H9 (cell line): ENCODE measurements at regions not wholly inside any gene's neighbourhood (a gene's known extent, or its start where the extent isn't known, plus 50 kb on each side); places are given as distances from the start of the nearest gene placed in this dataset.

Source experiments
- DNase-seq: peaks from one replicate; pipeline ENCODE4 v3.0.0-alpha.2; 2017
- H2AFZ ChIP-seq: one replicate; pipeline ENCODE4 v1.6.1; 2013; ENCODE audit warnings: mild to moderate bottlenecking, low read length, control low read depth, moderate library complexity
- H2AK5ac ChIP-seq: 2 replicates; pipeline ENCODE4 v1.6.1; 2013; ENCODE audit warnings: low read length, control low read depth, mixed read lengths; ENCODE audit not compliant: insufficient read length
- H2BK120ac ChIP-seq: one replicate; pipeline ENCODE4 v1.6.1; 2013; ENCODE audit warnings: low read depth, mild to moderate bottlenecking, low read length, control low read depth, inconsistent platforms; ENCODE audit not compliant: poor library complexity, severe bottlenecking
- H2BK12ac ChIP-seq: 2 replicates; pipeline ENCODE4 v1.6.1; 2013; ENCODE audit warnings: low read length, control low read depth, mixed read lengths, low read depth; ENCODE audit not compliant: insufficient read length
- H2BK15ac ChIP-seq: 2 replicates; pipeline ENCODE4 v1.6.1; 2013; ENCODE audit warnings: low read depth, low read length, control low read depth
- H2BK20ac ChIP-seq: one replicate; pipeline ENCODE4 v1.6.1; 2013; ENCODE audit warnings: low read depth, mild to moderate bottlenecking, low read length, control low read depth, inconsistent platforms; ENCODE audit not compliant: poor library complexity, severe bottlenecking
- H2BK5ac ChIP-seq: 2 replicates; pipeline ENCODE4 v1.6.1; 2013; ENCODE audit warnings: low read length, control low read depth, mixed read lengths; ENCODE audit not compliant: insufficient read length
- H3K14ac ChIP-seq: 2 replicates; pipeline ENCODE4 v1.6.1; 2013; ENCODE audit warnings: low read length, control low read depth; ENCODE audit not compliant: insufficient read depth
- H3K18ac ChIP-seq: 2 replicates; pipeline ENCODE4 v1.6.1; 2013; ENCODE audit warnings: low read depth, mild to moderate bottlenecking, mixed read lengths, low read length, control low read depth; ENCODE audit not compliant: insufficient read length
- H3K23ac ChIP-seq: 2 replicates; pipeline ENCODE4 v1.6.1; 2013; ENCODE audit warnings: low read length, control low read depth, mixed read lengths, low read depth; ENCODE audit not compliant: insufficient read length
- H3K23me2 ChIP-seq: 2 replicates; pipeline ENCODE4 v1.6.1; 2013; ENCODE audit warnings: low read depth, mild to moderate bottlenecking, mixed read lengths, low read length, control low read depth; ENCODE audit not compliant: insufficient read length, poor library complexity, severe bottlenecking
- H3K27ac ChIP-seq: 2 replicates; pipeline ENCODE4 v1.5.1; 2013; ENCODE audit warnings: low read length, control low read depth, mixed read lengths, low read depth; ENCODE audit not compliant: insufficient read length
- H3K27me3 ChIP-seq: 2 replicates; pipeline ENCODE4 v1.6.1; 2013; ENCODE audit warnings: low read length, control low read depth, inconsistent platforms; ENCODE audit not compliant: insufficient read depth
- H3K4ac ChIP-seq: 2 replicates; pipeline ENCODE4 v1.6.1; 2013; ENCODE audit warnings: low read depth, mild to moderate bottlenecking, control low read depth, inconsistent platforms, low read length, moderate library complexity
- H3K4me1 ChIP-seq: 2 replicates; pipeline ENCODE4 v1.6.1; 2013; ENCODE audit warnings: low read length, control low read depth, inconsistent platforms; ENCODE audit not compliant: insufficient read depth
- H3K4me2 ChIP-seq: 2 replicates; pipeline ENCODE4 v1.6.1; 2013; ENCODE audit warnings: low read length, control low read depth, mixed read lengths; ENCODE audit not compliant: insufficient read length, insufficient read depth
- H3K56ac ChIP-seq: 2 replicates; pipeline ENCODE4 v1.6.1; 2013; ENCODE audit warnings: low read depth, mild to moderate bottlenecking, mixed read lengths, low read length, control low read depth; ENCODE audit not compliant: insufficient read length
- H3K79me1 ChIP-seq: 2 replicates; pipeline ENCODE4 v1.6.1; 2013; ENCODE audit warnings: low read depth, mild to moderate bottlenecking, moderate library complexity, low read length, control low read depth, inconsistent platforms; ENCODE audit not compliant: insufficient read depth, poor library complexity, severe bottlenecking
- H3K79me2 ChIP-seq: 2 replicates; pipeline ENCODE4 v1.6.1; 2013; ENCODE audit warnings: low read length, control low read depth, inconsistent platforms; ENCODE audit not compliant: insufficient read depth
- H3K9ac ChIP-seq: 2 replicates; pipeline ENCODE4 v1.6.1; 2013; ENCODE audit warnings: low read length, control low read depth, mixed read lengths; ENCODE audit not compliant: insufficient read length; ENCODE audit errors: extremely low read depth
- H3K9me3 ChIP-seq: one replicate; pipeline ENCODE4 v1.6.1; 2013; ENCODE audit warnings: low read depth, low read length, inconsistent platforms; ENCODE audit not compliant: control insufficient read depth
- H3T11ph ChIP-seq: one replicate; pipeline ENCODE4 v1.6.1; 2013; ENCODE audit warnings: mild to moderate bottlenecking, low read length, control low read depth, inconsistent platforms
- H4K20me1 ChIP-seq: one replicate; pipeline ENCODE4 v1.6.1; 2013; ENCODE audit not compliant: control insufficient read depth, insufficient read length, insufficient read depth
- H4K5ac ChIP-seq: 2 replicates; pipeline ENCODE4 v1.6.1; 2013; ENCODE audit warnings: low read depth, mild to moderate bottlenecking, mixed read lengths, low read length, control low read depth; ENCODE audit not compliant: insufficient read length
- H4K8ac ChIP-seq: replicated peaks from 2 replicates; pipeline ENCODE4 v1.6.1; 2013; ENCODE audit warnings: low read length, control low read depth, mixed read lengths, low read depth; ENCODE audit not compliant: insufficient read length
- H4K91ac ChIP-seq: 2 replicates; pipeline ENCODE4 v1.6.1; 2013; ENCODE audit warnings: low read depth, mild to moderate bottlenecking, moderate library complexity, mixed read lengths, low read length, control low read depth; ENCODE audit not compliant: insufficient read length
- H3K27ac Mint-ChIP-seq, 3 experiments: 2 replicates in 2 of 3; 3 replicates in 1 of 3; pipeline ENCODE4 v1.8.0; 2020 to 2021; ENCODE audit warnings: mixed read lengths in 3 of 3, mild to moderate bottlenecking in 1 of 3, moderate library complexity in 1 of 3
- H3K27me3 Mint-ChIP-seq: 2 replicates; pipeline ENCODE4 v1.8.0; 2021; ENCODE audit warnings: low read depth, mild to moderate bottlenecking, moderate library complexity, mixed read lengths
- H3K36me3 Mint-ChIP-seq, 3 experiments: 2 replicates in 2 of 3; 3 replicates in 1 of 3; pipeline ENCODE4 v1.8.0; 2020 to 2021; ENCODE audit warnings: low read depth in 3 of 3, mixed read lengths in 3 of 3; ENCODE audit not compliant: insufficient read depth in 1 of 3
- H3K4me1 Mint-ChIP-seq, 2 experiments: 2 replicates each; pipeline ENCODE4 v1.8.0; 2020; ENCODE audit warnings: mixed read lengths in 2 of 2
- H3K4me3 Mint-ChIP-seq, 2 experiments: 2 replicates in 1 of 2; 3 replicates in 1 of 2; pipeline ENCODE4 v1.8.0; 2020 to 2021; ENCODE audit warnings: mild to moderate bottlenecking in 2 of 2, mixed read lengths in 2 of 2, moderate library complexity in 1 of 2
- H3K9me3 Mint-ChIP-seq, 2 experiments: 2 replicates in 1 of 2; 3 replicates in 1 of 2; pipeline ENCODE4 v1.8.0; 2020; ENCODE audit warnings: mild to moderate bottlenecking in 2 of 2, mixed read lengths in 2 of 2, moderate library complexity in 1 of 2
- CTCF ChIP-seq: fragments of 200-600 bp; sonication (generic); conservative IDR thresholded peaks from 3 replicates; pipeline ENCODE4 v1.8.0; 2021; ENCODE audit warnings: antibody characterized with exemption, mild to moderate bottlenecking
- WGBS: extraction: QIAGEN DNeasy Blood & Tissue Kit; methylation state at CpG from one replicate; pipeline ENCODE4 v1.1.7; 2013; ENCODE audit warnings: missing lambda C conversion rate, low lambda C conversion rate, mixed read lengths; ENCODE audit not compliant: insufficient read length; ENCODE audit errors: extremely low coverage; 5-methylcytosine and 5-hydroxymethylcytosine counted together

GRCh38 chr1:69246109-69246508 is 321.6 kb upstream of the LRRC7 start:
- Histone ChIP-seq H3K23me2 (no peaks in the 10 kb centered on the region), H3K27ac (no peak overlapping the region), H3K79me2 (no peaks in the 10 kb centered on the region), H3K18ac (no peak overlapping the region), H2AFZ (no peak overlapping the region), H3K4me2 (no peak overlapping the region), H4K8ac (no peak overlapping the region), H2AK5ac (no peak overlapping the region), H3K9ac (no peak overlapping the region), H3K14ac (no peak overlapping the region), H4K91ac (no peak overlapping the region), H2BK120ac (no peak overlapping the region), H2BK5ac (no peak overlapping the region), H4K20me1 (no peaks in the 10 kb centered on the region), H2BK12ac (no peak overlapping the region), H4K5ac (no peak overlapping the region), H2BK20ac (no peak overlapping the region), H3K79me1 (no peaks in the 10 kb centered on the region), H3K4me1 (peaks cover 3% of the 10 kb centered on the region; the same call in 1 of the 2 replicates), H3K9me3 (no peaks in the 10 kb centered on the region), H3K23ac (no peak overlapping the region), H3K4ac (no peak overlapping the region), H3K56ac (no peak overlapping the region), H3K27me3 (no peaks in the 10 kb centered on the region; the same call in 1 of the 2 replicates), H3T11ph (no peak overlapping the region), H2BK15ac (no peak overlapping the region)
- no CpG with 5 or more reads among the region's 1 CpG for WGBS
- no peak for TF ChIP-seq CTCF
- H3K27me3 Mint-ChIP-seq: peaks cover 75% of the 10 kb centered on the region
- H3K9me3 Mint-ChIP-seq: no peaks in the 10 kb centered on the region
- no peak for DNase-seq
- no peaks in the 10 kb centered on the region for H3K36me3 Mint-ChIP-seq
- H3K4me3 Mint-ChIP-seq: no peak overlapping the region
- no peak overlapping the region for H3K27ac Mint-ChIP-seq
- peaks cover 20 to 23% of the 10 kb centered on the region in 2 experiments for H3K4me1 Mint-ChIP-seq
